K562 (cell line): ENCODE measurements at regions not wholly inside any gene's neighbourhood (a gene's known extent, or its start where the extent isn't known, plus 50 kb on each side); places are given as distances from the start of the nearest gene placed in this dataset.
A peak's percentile ranks its signal among the peaks of the same experiment; 100 is the strongest.

ENCODE experiments used
- ATAC-seq: fragments of 200-7000 bp; cut with Tn5 transposase; 3 replicates; pipeline ENCODE4 v1.9.1; 2020; ENCODE audit warnings: moderate library complexity
- BruUV-seq: library from RNA; stranded (reverse); fragments of 400-500 nt; replicated peaks from 2 replicates; lab custom pipeline; 2021; lab: Mats Ljungman, UMichigan
- CTCF ChIA-PET: fragments of 300-600 bp; formaldehyde crosslinking; extraction: SDS; loops from one replicate; lab custom pipeline; 2021; ENCODE audit warnings: low intra/inter-chr PET ratio; lab: Yijun Ruan, JAX
- POLR2A ChIA-PET: fragments of 300-600, 350-650 bp; sonication (Branson Sonifier 250); formaldehyde crosslinking; extraction: SDS; loops from one replicate; lab custom pipeline; 2021; ENCODE audit warnings: antibody characterized with exemption, inconsistent platforms; lab: Yijun Ruan, JAX
- DNase-seq, 4 experiments: peaks; one replicate each; pipeline versions ENCODE4 v3.0.0 to v3.0.0-alpha.2; 2011 to 2018; ENCODE audit warnings: low spot score in 3 of 4, mixed read lengths in 3 of 4; ENCODE audit errors: extremely low read depth in 1 of 4
- FAIRE-seq: peaks from 2 replicates; lab custom pipeline; 2011; peaks lifted over from hg19 to GRCh38; lab: Jason Lieb, UNC
- H2AFZ ChIP-seq: 2 replicates; pipeline ENCODE4 v1.6.0; 2011; ENCODE audit warnings: low read depth, low read length, control low read depth, inconsistent platforms
- H3K27ac ChIP-seq: fragments of 200-600 bp; 3 replicates; pipeline ENCODE4 v1.8.0; 2011; ENCODE audit warnings: low read depth, mild to moderate bottlenecking, control low read depth, inconsistent platforms, low read length, moderate library complexity, mixed read lengths; ENCODE audit errors: extremely low read depth
- H3K27me3 ChIP-seq, 2 experiments: fragments of 300-600 bp in 1 of 2; 2 replicates in 1 of 2; 3 replicates in 1 of 2; pipeline versions ENCODE4 v1.6.0 to v1.8.0; 2011; ENCODE audit warnings: inconsistent platforms in 2 of 2, low read length in 2 of 2, mild to moderate bottlenecking in 1 of 2, mixed read lengths in 1 of 2, moderate library complexity in 1 of 2; ENCODE audit not compliant: control insufficient read depth in 2 of 2, insufficient read depth in 2 of 2
- H3K36me3 ChIP-seq: fragments of 300-600 bp; 3 replicates; pipeline ENCODE4 v1.8.0; 2011; ENCODE audit warnings: mild to moderate bottlenecking, low read length, inconsistent platforms; ENCODE audit not compliant: control insufficient read depth, insufficient read depth
- H3K4me1 ChIP-seq, 2 experiments: fragments of 200-600 bp in 1 of 2; replicated peaks in 1 of 2; 2 replicates in 1 of 2; 3 replicates in 1 of 2; pipeline versions ENCODE4 v1.5.1 to v1.8.0; 2011; ENCODE audit warnings: inconsistent platforms in 2 of 2, low read length in 2 of 2, mild to moderate bottlenecking in 1 of 2, mixed read lengths in 1 of 2, moderate library complexity in 1 of 2; ENCODE audit not compliant: control insufficient read depth in 2 of 2, insufficient read depth in 2 of 2
- H3K4me2 ChIP-seq: 2 replicates; pipeline ENCODE4 v1.6.1; 2011; ENCODE audit warnings: low read length, control low read depth, inconsistent platforms, mixed read lengths; ENCODE audit not compliant: insufficient read depth
- H3K4me3 ChIP-seq: fragments of 200-600 bp; sonication (generic), shearing (Covaris generic); 2 replicates; pipeline ENCODE4 v1.5.1; 2016; ENCODE audit warnings: control low read depth, inconsistent platforms
- H3K79me2 ChIP-seq: fragments of 200-600 bp; 3 replicates; pipeline ENCODE4 v1.8.0; 2011; ENCODE audit warnings: low read length, inconsistent platforms; ENCODE audit not compliant: control insufficient read depth, insufficient read depth
- H3K9ac ChIP-seq, 2 experiments: 2 replicates each; pipeline versions ENCODE4 v1.6.0 to v1.6.1; 2011; ENCODE audit warnings: low read depth in 2 of 2, low read length in 2 of 2, control low read depth in 1 of 2, inconsistent platforms in 1 of 2, mild to moderate bottlenecking in 1 of 2, mixed read lengths in 1 of 2; ENCODE audit not compliant: insufficient read depth in 1 of 2
- H3K9me1 ChIP-seq: one replicate; pipeline ENCODE4 v1.6.0; 2011; ENCODE audit warnings: inconsistent platforms, mild to moderate bottlenecking, low read length, moderate library complexity; ENCODE audit not compliant: control insufficient read depth, insufficient read depth
- H3K9me3 ChIP-seq: replicated peaks from 2 replicates; pipeline ENCODE4 v1.5.1; 2011; ENCODE audit warnings: low read depth, low read length, inconsistent platforms; ENCODE audit not compliant: control insufficient read depth, insufficient read depth
- H4K20me1 ChIP-seq: replicated peaks from 2 replicates; pipeline ENCODE4 v1.6.1; 2011; ENCODE audit warnings: low read length, inconsistent platforms, mixed read lengths; ENCODE audit not compliant: control insufficient read depth, insufficient read depth
- CAMTA2 ChIP-seq: fragments of 250-450 bp; sonication (Bioruptor Pico); conservative IDR thresholded peaks from 2 replicates; pipeline ENCODE4 v1.5.1; 2022
- CEBPG ChIP-seq, 3 experiments: fragments of 200-800 bp in 1 of 3; sonication (Bioruptor generic) in 1 of 3; sonication (generic) in 1 of 3; formaldehyde crosslinking in 1 of 3; IDR thresholded peaks in 2 of 3; conservative IDR thresholded peaks in 1 of 3; 2 replicates each; pipeline versions ENCODE4 v1.6.1 to v1.8.0; 2016 to 2022; ENCODE audit warnings: missing compliant biosample characterization in 2 of 3, missing genetic modification characterization in 2 of 3, mild to moderate bottlenecking in 1 of 3, missing genetic modification reagents in 1 of 3
- FOSL1 ChIP-seq: fragments of 200-800 bp; sonication (Bioruptor generic); conservative IDR thresholded peaks from 2 replicates; pipeline ENCODE4 v1.6.1; 2016; ENCODE audit warnings: missing genetic modification characterization, missing compliant biosample characterization
- HOXB6 ChIP-seq: fragments of 250-450 bp; sonication (Bioruptor Pico); IDR thresholded peaks from 2 replicates; pipeline ENCODE4 v1.5.1; 2022; ENCODE audit warnings: mild to moderate bottlenecking, borderline replicate concordance
- RNF2 ChIP-seq: sonication (generic); IDR thresholded peaks from 2 replicates; pipeline ENCODE4 v1.6.1; 2016
- TBL1XR1 ChIP-seq, 2 experiments: IDR thresholded peaks; 2 replicates each; pipeline ENCODE4 v1.6.1; 2012; ENCODE audit warnings: improper control_type of control experiment in 2 of 2, low read length in 2 of 2, mild to moderate bottlenecking in 1 of 2
- TCF7 ChIP-seq: sonication (generic); IDR thresholded peaks from 2 replicates; pipeline ENCODE4 v1.6.1; 2016; ENCODE audit warnings: antibody characterized with exemption, borderline replicate concordance
- WHSC1 ChIP-seq: IDR thresholded peaks from one replicate; pipeline ENCODE4 v1.6.1; 2012; ENCODE audit warnings: low read length, control low read depth, inconsistent platforms
- ZC3H11A ChIP-seq: IDR thresholded peaks from 2 replicates; pipeline ENCODE4 v1.6.1; 2012; ENCODE audit warnings: low read depth, low read length, improper control_type of control experiment
- ZNF197 ChIP-seq: fragments of 200-800 bp; sonication (Bioruptor generic); IDR thresholded peaks from 2 replicates; pipeline ENCODE4 v1.6.1; 2016; ENCODE audit warnings: low read depth, missing genetic modification characterization, missing compliant biosample characterization
- ZNF282 ChIP-seq: sonication (generic); formaldehyde crosslinking; IDR thresholded peaks from 2 replicates; pipeline ENCODE4 v1.8.1; 2023; ENCODE audit warnings: missing genetic modification reagents
- WGBS: fragments of 100-300 bp; shearing (Covaris generic); methylation state at CpG from one replicate; pipeline ENCODE4 v1.1.6; 2016; ENCODE audit warnings: low coverage, mixed read lengths; ENCODE audit not compliant: insufficient coverage; ENCODE audit errors: missing lambda C conversion rate; 5-methylcytosine and 5-hydroxymethylcytosine counted together
- in situ Hi-C: fragments of 300-500 bp; cut with MboI; formaldehyde crosslinking; loops from 4 replicates; pipeline ENCODE4 v1.15.0; 2018; ENCODE audit warnings: inconsistent platforms, mixed read lengths
- intact Hi-C: fragments of 100-400 bp; cut with micrococcal nuclease; formaldehyde crosslinking; loops from 2 replicates; pipeline ENCODE4 v1.14.2; 2022
- TF ChIP-seq, protein P1 (sequence below): fragments of 450-650 bp; IDR thresholded peaks from one replicate; pipeline ENCODE4 v1.6.1; 2018; ENCODE audit warnings: mild to moderate bottlenecking, moderate library complexity; ENCODE audit not compliant: partially characterized antibody
- TF ChIP-seq, protein P2 (sequence below): fragments of 200-800 bp; sonication (Bioruptor generic); IDR thresholded peaks from 2 replicates; pipeline ENCODE4 v1.6.1; 2016; ENCODE audit warnings: missing genetic modification characterization, missing compliant biosample characterization
- TF ChIP-seq, protein P3 (sequence below): fragments of 250-450 bp; sonication (Bioruptor Pico); IDR thresholded peaks from 2 replicates; pipeline ENCODE4 v1.8.0; 2021; ENCODE audit warnings: moderate library complexity, mild to moderate bottlenecking, inconsistent platforms

DNA sequence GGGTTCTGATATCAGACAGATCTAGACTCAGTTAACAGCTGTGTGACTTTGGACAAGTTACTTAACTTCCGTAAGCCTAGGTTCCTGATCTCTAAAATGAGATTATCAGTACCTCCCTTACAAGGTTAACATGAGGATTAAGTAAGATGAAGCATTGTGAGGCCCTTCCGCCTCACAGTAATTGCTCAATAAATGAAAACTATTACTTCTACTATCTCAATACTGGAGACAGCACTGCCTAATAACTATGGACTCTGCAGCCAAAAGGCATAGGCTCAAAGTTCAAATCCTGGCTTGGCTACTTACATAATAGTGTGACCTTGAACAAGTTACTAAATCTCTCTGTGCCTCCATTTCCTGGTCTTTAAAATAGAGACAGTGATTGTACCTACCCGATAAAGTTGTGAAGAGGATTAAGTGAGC lies 82.0 kb upstream of the ATP11B start:
- in situ Hi-C loops = loop anchor here (5.0 kb wide), 1 partner anchor 131 kb away; no protein-coding TSS in a partner anchor
- POLR2A ChIA-PET = interaction anchor here (1.7 kb wide), 1 partner anchor 145 kb away, joined by 5 read pairs; no protein-coding TSS in a partner anchor
- no peak overlapping the region for H3K9ac ChIP-seq
- no peak for ATAC-seq
- no peak for DNase-seq
- H3K9me3 ChIP-seq = no peaks in the 10 kb centered on the region
- H3K4me3 ChIP-seq = no peak overlapping the region
- H3K4me1 ChIP-seq = peaks cover 3 to 24% of the 10 kb centered on the region in 2 experiments
- intact Hi-C loops = loop anchor here (5.0 kb wide), 1 partner anchor 196 kb away; no protein-coding TSS in a partner anchor
- WGBS = 39% methylated on average over 3 of the region's 3 CpGs
- H3K27ac ChIP-seq = no peak overlapping the region
- no peaks in the 10 kb centered on the region for H4K20me1 ChIP-seq
- H3K4me2 ChIP-seq = no peak overlapping the region
- no peak for FAIRE-seq
- no peaks in the 10 kb centered on the region for H3K36me3 ChIP-seq
- H3K79me2 ChIP-seq = no peaks in the 10 kb centered on the region
- H3K9me1 ChIP-seq = no peaks in the 10 kb centered on the region
- peak overlapping the region; percentile 15; the same call in 1 of the 2 replicates for H2AFZ ChIP-seq
- CTCF ChIA-PET = interaction anchor here (1.2 kb wide), 1 partner anchor 126 kb away, joined by 3 read pairs; no protein-coding TSS in a partner anchor
- BruUV-seq = no TSS peak
- no peaks in the 10 kb centered on the region for H3K27me3 ChIP-seq
- TF ChIP-seq HOXB6 (CRISPR knock-in tag) (no peak), RNF2 (no peak), ZNF282 (CRISPR knock-in tag) (no peak), ZC3H11A (no peak), TBL1XR1 (IDR thresholded peaks at IDR 0.05; ENCODE audit: low read length in 2 of 2) (no peak), CEBPG (CRISPR knock-in tag; IDR thresholded peaks at IDR 0.05) (no peak), CEBPG (tag; conservative IDR thresholded peaks at IDR 0.05 in 1 of 2, IDR thresholded peaks at IDR 0.05 in 1 of 2) (0 out of 4 replicates have a peak, but pooled peaks of 1 of the 2 experiments have one; percentile 16), CAMTA2 (CRISPR knock-in tag) (no peak), FOSL1 (no peak), ZNF197 (no peak), WHSC1 (no peak), TCF7 (no peak)
- TF ChIP-seq, protein P1, sequence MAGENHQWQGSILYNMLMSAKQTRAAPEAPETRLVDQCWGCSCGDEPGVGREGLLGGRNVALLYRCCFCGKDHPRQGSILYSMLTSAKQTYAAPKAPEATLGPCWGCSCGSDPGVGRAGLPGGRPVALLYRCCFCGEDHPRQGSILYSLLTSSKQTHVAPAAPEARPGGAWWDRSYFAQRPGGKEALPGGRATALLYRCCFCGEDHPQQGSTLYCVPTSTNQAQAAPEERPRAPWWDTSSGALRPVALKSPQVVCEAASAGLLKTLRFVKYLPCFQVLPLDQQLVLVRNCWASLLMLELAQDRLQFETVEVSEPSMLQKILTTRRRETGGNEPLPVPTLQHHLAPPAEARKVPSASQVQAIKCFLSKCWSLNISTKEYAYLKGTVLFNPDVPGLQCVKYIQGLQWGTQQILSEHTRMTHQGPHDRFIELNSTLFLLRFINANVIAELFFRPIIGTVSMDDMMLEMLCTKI = no peak
- TF ChIP-seq, protein P2, sequence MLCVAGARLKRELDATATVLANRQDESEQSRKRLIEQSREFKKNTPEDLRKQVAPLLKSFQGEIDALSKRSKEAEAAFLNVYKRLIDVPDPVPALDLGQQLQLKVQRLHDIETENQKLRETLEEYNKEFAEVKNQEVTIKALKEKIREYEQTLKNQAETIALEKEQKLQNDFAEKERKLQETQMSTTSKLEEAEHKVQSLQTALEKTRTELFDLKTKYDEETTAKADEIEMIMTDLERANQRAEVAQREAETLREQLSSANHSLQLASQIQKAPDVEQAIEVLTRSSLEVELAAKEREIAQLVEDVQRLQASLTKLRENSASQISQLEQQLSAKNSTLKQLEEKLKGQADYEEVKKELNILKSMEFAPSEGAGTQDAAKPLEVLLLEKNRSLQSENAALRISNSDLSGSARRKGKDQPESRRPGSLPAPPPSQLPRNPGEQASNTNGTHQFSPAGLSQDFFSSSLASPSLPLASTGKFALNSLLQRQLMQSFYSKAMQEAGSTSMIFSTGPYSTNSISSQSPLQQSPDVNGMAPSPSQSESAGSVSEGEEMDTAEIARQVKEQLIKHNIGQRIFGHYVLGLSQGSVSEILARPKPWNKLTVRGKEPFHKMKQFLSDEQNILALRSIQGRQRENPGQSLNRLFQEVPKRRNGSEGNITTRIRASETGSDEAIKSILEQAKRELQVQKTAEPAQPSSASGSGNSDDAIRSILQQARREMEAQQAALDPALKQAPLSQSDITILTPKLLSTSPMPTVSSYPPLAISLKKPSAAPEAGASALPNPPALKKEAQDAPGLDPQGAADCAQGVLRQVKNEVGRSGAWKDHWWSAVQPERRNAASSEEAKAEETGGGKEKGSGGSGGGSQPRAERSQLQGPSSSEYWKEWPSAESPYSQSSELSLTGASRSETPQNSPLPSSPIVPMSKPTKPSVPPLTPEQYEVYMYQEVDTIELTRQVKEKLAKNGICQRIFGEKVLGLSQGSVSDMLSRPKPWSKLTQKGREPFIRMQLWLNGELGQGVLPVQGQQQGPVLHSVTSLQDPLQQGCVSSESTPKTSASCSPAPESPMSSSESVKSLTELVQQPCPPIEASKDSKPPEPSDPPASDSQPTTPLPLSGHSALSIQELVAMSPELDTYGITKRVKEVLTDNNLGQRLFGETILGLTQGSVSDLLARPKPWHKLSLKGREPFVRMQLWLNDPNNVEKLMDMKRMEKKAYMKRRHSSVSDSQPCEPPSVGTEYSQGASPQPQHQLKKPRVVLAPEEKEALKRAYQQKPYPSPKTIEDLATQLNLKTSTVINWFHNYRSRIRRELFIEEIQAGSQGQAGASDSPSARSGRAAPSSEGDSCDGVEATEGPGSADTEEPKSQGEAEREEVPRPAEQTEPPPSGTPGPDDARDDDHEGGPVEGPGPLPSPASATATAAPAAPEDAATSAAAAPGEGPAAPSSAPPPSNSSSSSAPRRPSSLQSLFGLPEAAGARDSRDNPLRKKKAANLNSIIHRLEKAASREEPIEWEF (CRISPR knock-in tag) = no peak
- TF ChIP-seq, protein P3, sequence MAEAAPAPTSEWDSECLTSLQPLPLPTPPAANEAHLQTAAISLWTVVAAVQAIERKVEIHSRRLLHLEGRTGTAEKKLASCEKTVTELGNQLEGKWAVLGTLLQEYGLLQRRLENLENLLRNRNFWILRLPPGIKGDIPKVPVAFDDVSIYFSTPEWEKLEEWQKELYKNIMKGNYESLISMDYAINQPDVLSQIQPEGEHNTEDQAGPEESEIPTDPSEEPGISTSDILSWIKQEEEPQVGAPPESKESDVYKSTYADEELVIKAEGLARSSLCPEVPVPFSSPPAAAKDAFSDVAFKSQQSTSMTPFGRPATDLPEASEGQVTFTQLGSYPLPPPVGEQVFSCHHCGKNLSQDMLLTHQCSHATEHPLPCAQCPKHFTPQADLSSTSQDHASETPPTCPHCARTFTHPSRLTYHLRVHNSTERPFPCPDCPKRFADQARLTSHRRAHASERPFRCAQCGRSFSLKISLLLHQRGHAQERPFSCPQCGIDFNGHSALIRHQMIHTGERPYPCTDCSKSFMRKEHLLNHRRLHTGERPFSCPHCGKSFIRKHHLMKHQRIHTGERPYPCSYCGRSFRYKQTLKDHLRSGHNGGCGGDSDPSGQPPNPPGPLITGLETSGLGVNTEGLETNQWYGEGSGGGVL = no peak
